ENCODE measurements at regions not wholly inside any gene's neighbourhood (a gene's known extent, or its start where the extent isn't known, plus 50 kb on each side); places are given as distances from the start of the nearest gene placed in this dataset.

GRCh38 chr15:87450314-87450713, 806.2 kb downstream of the NTRK3 start:
- no peak for DNase-seq

GRCh38 chr15:87439090-87439489, 817.4 kb downstream of the NTRK3 start:
- DNase-seq, result no peak

- DNase-seq, result no peak
Measured at GRCh38 chr15:87433871-87434270, 822.7 kb downstream of the NTRK3 start.

GRCh38 chr15:87429754-87430153, 826.8 kb downstream of the NTRK3 start:
- no peak for DNase-seq

GRCh38 chr15:87420017-87420416, 836.5 kb downstream of the NTRK3 start:
- DNase-seq, result no peak

GRCh38 chr15:87419344-87419743, 837.2 kb downstream of the NTRK3 start:
- no peak for DNase-seq

- DNase-seq, result no peak
Measured at GRCh38 chr15:87416591-87417257, 839.8 kb downstream of the NTRK3 start.

GRCh38 chr15:87408902-87409301, 847.6 kb downstream of the NTRK3 start:
- no peak for DNase-seq

GRCh38 chr15:87403973-87404372, 852.6 kb downstream of the NTRK3 start:
- no peak for DNase-seq

- no peak for DNase-seq
Measured at GRCh38 chr15:87401973-87402372, 854.6 kb downstream of the NTRK3 start.

- DNase-seq, result no peak
Measured at GRCh38 chr15:87394676-87395075, 861.9 kb downstream of the NTRK3 start.

GRCh38 chr15:87387766-87388165, 868.8 kb downstream of the NTRK3 start:
- no peak for DNase-seq

GRCh38 chr15:87374339-87374738, 882.2 kb downstream of the NTRK3 start:
- DNase-seq, result peak; percentile 20

GRCh38 chr15:87369269-87369668, 887.3 kb downstream of the NTRK3 start:
- no peak for DNase-seq

GRCh38 chr15:87368511-87368910, 888.0 kb downstream of the NTRK3 start:
- no peak for DNase-seq

GRCh38 chr15:87365186-87365585, 891.4 kb downstream of the NTRK3 start:
- no peak for DNase-seq

- DNase-seq, result no peak
Measured at GRCh38 chr15:87362531-87362930, 894.0 kb downstream of the NTRK3 start.

- DNase-seq, result no peak
Measured at GRCh38 chr15:87357637-87358313, 898.8 kb downstream of the NTRK3 start.

GRCh38 chr15:87355946-87356345, 900.6 kb downstream of the NTRK3 start:
- no peak for DNase-seq

- no peak for DNase-seq
Measured at GRCh38 chr15:87354661-87355410, 901.7 kb downstream of the NTRK3 start.

GRCh38 chr15:87349181-87349580, 907.4 kb downstream of the NTRK3 start:
- no peak for DNase-seq

GRCh38 chr15:87348746-87349145, 907.8 kb downstream of the NTRK3 start:
- no peak for DNase-seq

- DNase-seq, result no peak
Measured at GRCh38 chr15:87347806-87348515, 908.6 kb downstream of the NTRK3 start.
